ENCODE measurements at regions not wholly inside any gene's neighbourhood (a gene's known extent, or its start where the extent isn't known, plus 50 kb on each side); places are given as distances from the start of the nearest gene placed in this dataset.

- no peak for TF ChIP-seq CTCF (IDR thresholded peaks at IDR 0.05)
- no peak for TF ChIP-seq POLR2A (IDR thresholded peaks at IDR 0.05)
Measured at GRCh38 chr9:7859701-7860334, 60.2 kb upstream of the DMAC1 start.
